ENCODE measurements at regions not wholly inside any gene's neighbourhood (a gene's known extent, or its start where the extent isn't known, plus 50 kb on each side); places are given as distances from the start of the nearest gene placed in this dataset.

- no peak for TF ChIP-seq CTCF (IDR thresholded peaks at IDR 0.05; ENCODE audit: low read length, missing control alignments)
- no peak overlapping the region for H3K4me3 ChIP-seq (replicated peaks; ENCODE audit: low read depth, low read length)
- no peak for DNase-seq (ENCODE audit: low read depth)
Measured at GRCh38 chr4:30002341-30002740, 717.8 kb upstream of the PCDH7 start.

GRCh38 chr4:30005995-30006394 lies 714.2 kb upstream of the PCDH7 start:
- no peak overlapping the region for H3K4me3 ChIP-seq (replicated peaks; ENCODE audit: low read depth, low read length)
- TF ChIP-seq CTCF (IDR thresholded peaks at IDR 0.05; ENCODE audit: low read length, missing control alignments), result no peak
- no peak for DNase-seq (ENCODE audit: low read depth)

GRCh38 chr4:30024526-30024925 lies 695.6 kb upstream of the PCDH7 start:
- no peak overlapping the region for H3K4me3 ChIP-seq (replicated peaks; ENCODE audit: low read depth, low read length)
- no peak for DNase-seq (ENCODE audit: low read depth)
- TF ChIP-seq CTCF (IDR thresholded peaks at IDR 0.05; ENCODE audit: low read length, missing control alignments), result no peak

- no peak for TF ChIP-seq CTCF (IDR thresholded peaks at IDR 0.05; ENCODE audit: low read length, missing control alignments)
Measured at GRCh38 chr4:30028826-30029225, 691.3 kb upstream of the PCDH7 start.

GRCh38 chr4:30056016-30056766 lies 664.0 kb upstream of the PCDH7 start:
- DNase-seq (ENCODE audit: low read depth), result no peak
- no peak for TF ChIP-seq CTCF (IDR thresholded peaks at IDR 0.05; ENCODE audit: low read length, missing control alignments)
- no peak overlapping the region for H3K4me3 ChIP-seq (replicated peaks; ENCODE audit: low read depth, low read length)

More at GRCh38 chr4:30028826-30029225, 691.3 kb upstream of the PCDH7 start:
- no peak for DNase-seq (ENCODE audit: low read depth)
- H3K4me3 ChIP-seq (replicated peaks; ENCODE audit: low read depth, low read length), result no peak overlapping the region

- DNase-seq (ENCODE audit: low read depth), result no peak
- H3K4me3 ChIP-seq (replicated peaks; ENCODE audit: low read depth, low read length), result no peak overlapping the region
- no peak for TF ChIP-seq CTCF (IDR thresholded peaks at IDR 0.05; ENCODE audit: low read length, missing control alignments)
Measured at GRCh38 chr4:30068234-30068633, 651.9 kb upstream of the PCDH7 start.
